GM10248 (cell line): ENCODE measurements at regions not wholly inside any gene's neighbourhood (a gene's known extent, or its start where the extent isn't known, plus 50 kb on each side); places are given as distances from the start of the nearest gene placed in this dataset.

Experiments used
- CTCF ChIA-PET: fragments of 300-600 bp; sonication (Branson Sonifier 250); formaldehyde crosslinking; extraction: SDS; loops from one replicate; lab custom pipeline; 2021; ENCODE audit warnings: antibody characterized with exemption; lab: Yijun Ruan, JAX
- POLR2A ChIA-PET: fragments of 350-650 bp; sonication (Branson Sonifier 250); formaldehyde crosslinking; extraction: SDS; loops from one replicate; lab custom pipeline; 2020; ENCODE audit warnings: antibody characterized with exemption; lab: Yijun Ruan, JAX
- DNase-seq: peaks from one replicate; pipeline ENCODE4 v3.0.0; 2012; ENCODE audit errors: extremely low spot score
- TF ChIP-seq, protein P1 (sequence below): IDR thresholded peaks from 2 replicates; pipeline ENCODE4 v1.5.1; 2012; ENCODE audit warnings: mild to moderate bottlenecking, low read depth; ENCODE audit errors: extremely low read depth, missing control alignments, control extremely low read depth

- TF ChIP-seq, protein P1, sequence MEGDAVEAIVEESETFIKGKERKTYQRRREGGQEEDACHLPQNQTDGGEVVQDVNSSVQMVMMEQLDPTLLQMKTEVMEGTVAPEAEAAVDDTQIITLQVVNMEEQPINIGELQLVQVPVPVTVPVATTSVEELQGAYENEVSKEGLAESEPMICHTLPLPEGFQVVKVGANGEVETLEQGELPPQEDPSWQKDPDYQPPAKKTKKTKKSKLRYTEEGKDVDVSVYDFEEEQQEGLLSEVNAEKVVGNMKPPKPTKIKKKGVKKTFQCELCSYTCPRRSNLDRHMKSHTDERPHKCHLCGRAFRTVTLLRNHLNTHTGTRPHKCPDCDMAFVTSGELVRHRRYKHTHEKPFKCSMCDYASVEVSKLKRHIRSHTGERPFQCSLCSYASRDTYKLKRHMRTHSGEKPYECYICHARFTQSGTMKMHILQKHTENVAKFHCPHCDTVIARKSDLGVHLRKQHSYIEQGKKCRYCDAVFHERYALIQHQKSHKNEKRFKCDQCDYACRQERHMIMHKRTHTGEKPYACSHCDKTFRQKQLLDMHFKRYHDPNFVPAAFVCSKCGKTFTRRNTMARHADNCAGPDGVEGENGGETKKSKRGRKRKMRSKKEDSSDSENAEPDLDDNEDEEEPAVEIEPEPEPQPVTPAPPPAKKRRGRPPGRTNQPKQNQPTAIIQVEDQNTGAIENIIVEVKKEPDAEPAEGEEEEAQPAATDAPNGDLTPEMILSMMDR: no peak
- POLR2A ChIA-PET: no interaction called here
- no peak for DNase-seq
- CTCF ChIA-PET: no interaction called here
These were observed 188.9 kb upstream of the MEIS2 start for GRCh38 chr15:37289109-37289765.

- ChIA-PET POLR2A (no interaction called here), CTCF (interaction anchor here (1.0 kb wide), 1 partner anchor 408 kb away, joined by 3 read pairs; no protein-coding TSS in a partner anchor)
- no peak for DNase-seq
- TF ChIP-seq, protein P1: no peak
These were observed 191.6 kb upstream of the MEIS2 start for GRCh38 chr15:37291920-37292319.

DNA sequence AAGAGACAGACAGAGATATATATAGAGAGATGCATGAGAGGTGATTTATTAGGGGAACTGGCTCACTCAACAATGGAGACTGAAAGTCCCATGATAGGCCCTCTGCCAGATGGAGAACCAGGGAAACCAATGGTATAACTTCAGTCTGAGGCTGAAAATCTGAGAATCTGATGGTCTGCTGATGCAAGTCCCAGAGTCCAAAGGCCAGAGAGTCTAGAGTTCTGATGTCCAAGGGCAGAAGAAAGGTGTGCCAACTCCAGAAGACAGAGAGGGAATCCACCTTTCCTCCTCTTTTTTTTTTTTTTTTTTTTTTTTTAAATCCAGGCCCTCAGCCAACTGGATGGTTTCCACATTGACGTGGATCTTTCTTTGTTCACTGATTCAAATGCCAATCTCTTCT lies 197.9 kb upstream of the MEIS2 start:
- no peak for DNase-seq
- POLR2A ChIA-PET: no interaction called here
- CTCF ChIA-PET: no interaction called here
- TF ChIP-seq, protein P1: no peak

GRCh38 chr15:37339437-37339836 lies 239.1 kb upstream of the MEIS2 start:
- ChIA-PET CTCF (no interaction called here), POLR2A (no interaction called here)
- TF ChIP-seq, protein P1: no peak

GRCh38 chr15:37339856-37340255 lies 239.5 kb upstream of the MEIS2 start:
- TF ChIP-seq, protein P1: no peak
- no peak for DNase-seq
- CTCF ChIA-PET: no interaction called here
- POLR2A ChIA-PET: no interaction called here

More at GRCh38 chr15:37339437-37339836, 239.1 kb upstream of the MEIS2 start:
- DNase-seq: no peak

DNA sequence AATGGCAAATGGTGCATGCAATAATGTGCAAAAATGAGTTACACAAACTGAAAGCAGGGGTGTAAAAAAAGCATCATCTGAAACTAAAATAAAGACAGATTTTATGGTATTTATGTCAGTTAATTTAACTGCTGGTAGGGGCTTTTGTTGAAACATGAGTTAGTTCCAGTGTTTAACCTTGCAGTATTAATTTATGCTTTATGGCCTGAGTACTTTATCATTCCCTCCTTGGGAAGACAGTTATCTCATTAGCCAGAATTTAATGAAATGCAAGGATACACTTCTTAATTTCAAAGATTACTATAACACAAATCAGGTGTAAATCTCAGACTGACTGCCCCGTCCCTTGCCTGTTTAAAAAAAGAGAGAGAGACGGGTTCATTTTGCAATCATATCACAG lies 240.1 kb upstream of the MEIS2 start:
- ChIA-PET CTCF (interaction anchor here (1.5 kb wide), 1 partner anchor 9 kb away, joined by 3 read pairs; no protein-coding TSS in a partner anchor), POLR2A (no interaction called here)
- DNase-seq: no peak
- TF ChIP-seq, protein P1: no peak
